ENCODE measurements at regions not wholly inside any gene's neighbourhood (a gene's known extent, or its start where the extent isn't known, plus 50 kb on each side); places are given as distances from the start of the nearest gene placed in this dataset.

- H3K4me3 ChIP-seq, result no peak overlapping the region
- H3K27me3 ChIP-seq (replicated peaks), result no peaks in the 10 kb centered on the region
- no peaks in the 10 kb centered on the region for H3K9me3 ChIP-seq (replicated peaks)
- peaks cover 13% of the 10 kb centered on the region for H3K36me3 ChIP-seq
- peaks cover 50% of the 10 kb centered on the region for H3K4me1 ChIP-seq (replicated peaks)
- H3K27ac ChIP-seq, result no peak overlapping the region
- DNase-seq (ENCODE audit: low read depth in 1 of 2, low spot score in 2 of 2), result no peak
These were observed 83.4 kb downstream of the NAV1 start for GRCh38 chr1:201622353-201622752.

GRCh38 chr1:201622824-201623223 is 83.9 kb downstream of the NAV1 start:
- H3K27me3 ChIP-seq (replicated peaks), result no peaks in the 10 kb centered on the region
- no peaks in the 10 kb centered on the region for H3K9me3 ChIP-seq (replicated peaks)

DNA sequence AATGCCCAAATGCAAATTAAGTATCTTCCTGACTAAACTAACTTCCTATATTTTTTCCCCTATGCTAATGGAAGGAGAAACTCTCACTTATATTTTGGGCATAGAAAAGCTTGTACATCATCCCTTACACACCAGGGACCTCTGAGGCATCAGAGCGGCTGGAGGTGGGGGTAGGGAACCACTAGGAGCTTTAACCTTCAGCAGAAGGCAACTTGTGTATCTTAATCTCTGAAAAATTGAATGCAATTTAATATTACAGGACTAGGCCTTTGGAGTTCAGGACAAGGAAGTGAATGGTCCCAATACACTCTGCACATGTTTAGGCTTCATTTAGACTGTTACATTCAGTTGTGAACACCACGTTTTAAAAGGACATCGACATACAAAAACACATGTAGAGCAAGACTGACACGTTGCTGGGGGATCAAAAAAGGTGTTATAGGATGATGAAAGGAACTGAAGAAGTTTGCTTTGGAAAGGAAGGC is 85.9 kb downstream of the NAV1 start:
- no peaks in the 10 kb centered on the region for H3K27me3 ChIP-seq (replicated peaks)
- H3K9me3 ChIP-seq (replicated peaks), result no peaks in the 10 kb centered on the region
- H3K27ac ChIP-seq, result peak overlapping the region; percentile 25; the same call in 1 of the 2 replicates
- peaks cover 32% of the 10 kb centered on the region for H3K4me1 ChIP-seq (replicated peaks)
- H3K4me3 ChIP-seq, result no peak overlapping the region
- peaks cover 13% of the 10 kb centered on the region for H3K36me3 ChIP-seq
- no peak for DNase-seq (ENCODE audit: low read depth in 1 of 2, low spot score in 2 of 2)

More at GRCh38 chr1:201622824-201623223, 83.9 kb downstream of the NAV1 start:
- Histone ChIP-seq H3K4me3 (no peak overlapping the region), H3K36me3 (peaks cover 13% of the 10 kb centered on the region), H3K4me1 (replicated peaks) (peaks cover 50% of the 10 kb centered on the region), H3K27ac (no peak overlapping the region)
- no peak for DNase-seq (ENCODE audit: low read depth in 1 of 2, low spot score in 2 of 2)

- no peak overlapping the region for H3K4me3 ChIP-seq
- peak in 1 of 2 experiments; percentile 70 for DNase-seq (ENCODE audit: low read depth in 1 of 2, low spot score in 2 of 2)
- peaks cover 29% of the 10 kb centered on the region for H3K4me1 ChIP-seq (replicated peaks)
- H3K9me3 ChIP-seq (replicated peaks), result no peaks in the 10 kb centered on the region
- H3K36me3 ChIP-seq, result peaks cover 13% of the 10 kb centered on the region
- H3K27ac ChIP-seq, result peak overlapping the region; percentile 25; the same call in 1 of the 2 replicates
- no peaks in the 10 kb centered on the region for H3K27me3 ChIP-seq (replicated peaks)
These were observed 86.4 kb downstream of the NAV1 start for GRCh38 chr1:201625226-201625761.

DNA sequence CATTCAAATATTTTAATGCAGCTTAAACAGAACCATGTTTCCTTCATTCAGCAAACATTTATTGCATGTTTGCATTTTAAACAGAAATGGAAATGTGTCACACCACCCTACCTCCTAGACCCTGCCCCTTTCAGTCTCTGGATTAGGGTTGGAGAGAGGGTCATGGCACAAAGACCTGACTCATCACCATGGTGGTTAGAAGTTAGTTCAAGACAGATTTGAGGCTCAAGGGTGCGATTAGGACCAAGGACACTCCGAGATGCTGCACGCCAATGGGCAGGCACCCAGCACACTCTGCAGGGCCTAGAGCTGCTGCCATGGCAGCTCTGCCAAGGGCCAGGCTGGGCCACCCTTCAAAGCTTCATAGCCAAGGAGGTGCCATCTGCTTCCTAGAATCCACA is 86.9 kb downstream of the NAV1 start:
- peak overlapping the region; percentile 25; the same call in 1 of the 2 replicates for H3K27ac ChIP-seq
- no peaks in the 10 kb centered on the region for H3K9me3 ChIP-seq (replicated peaks)
- DNase-seq (ENCODE audit: low read depth in 1 of 2, low spot score in 2 of 2), result no peak
- no peaks in the 10 kb centered on the region for H3K27me3 ChIP-seq (replicated peaks)
- peaks cover 17% of the 10 kb centered on the region for H3K36me3 ChIP-seq
- H3K4me3 ChIP-seq, result no peak overlapping the region
- peaks cover 29% of the 10 kb centered on the region for H3K4me1 ChIP-seq (replicated peaks)

GRCh38 chr1:201626629-201627275 is 87.8 kb downstream of the NAV1 start:
- no peak overlapping the region for H3K4me3 ChIP-seq
- no peak for DNase-seq (ENCODE audit: low read depth in 1 of 2, low spot score in 2 of 2)
- H3K27ac ChIP-seq, result no peak overlapping the region
- no peaks in the 10 kb centered on the region for H3K9me3 ChIP-seq (replicated peaks)
- no peaks in the 10 kb centered on the region for H3K27me3 ChIP-seq (replicated peaks)
- peaks cover 28% of the 10 kb centered on the region for H3K4me1 ChIP-seq (replicated peaks)
- H3K36me3 ChIP-seq, result peaks cover 17% of the 10 kb centered on the region

DNA sequence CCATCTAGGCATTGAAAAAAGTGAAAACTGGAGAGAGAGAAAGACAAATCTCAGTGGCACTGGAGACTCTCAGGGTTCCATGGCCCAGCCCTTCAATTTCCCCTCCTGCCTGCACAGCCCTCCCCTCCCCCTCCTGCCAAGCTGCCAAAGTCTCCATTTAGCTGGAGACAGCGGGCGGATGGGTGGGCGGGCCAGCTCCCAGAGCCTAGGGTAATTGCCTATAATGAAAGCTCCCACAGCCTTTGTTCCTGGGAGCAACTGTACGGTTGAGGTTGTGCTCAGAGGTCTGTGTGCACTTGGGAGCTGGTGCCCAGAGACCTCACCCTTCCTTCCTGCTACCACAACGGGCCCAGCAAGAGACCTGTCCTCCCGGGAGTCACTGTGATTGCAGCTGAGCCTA is 89.6 kb downstream of the NAV1 start:
- Histone ChIP-seq H3K27ac (no peak overlapping the region), H3K4me1 (replicated peaks) (peaks cover 28% of the 10 kb centered on the region), H3K4me3 (no peak overlapping the region), H3K9me3 (replicated peaks) (no peaks in the 10 kb centered on the region), H3K36me3 (peaks cover 17% of the 10 kb centered on the region), H3K27me3 (replicated peaks) (no peaks in the 10 kb centered on the region)
- no peak for DNase-seq (ENCODE audit: low read depth in 1 of 2, low spot score in 2 of 2)

- Histone ChIP-seq H3K9me3 (replicated peaks) (no peaks in the 10 kb centered on the region), H3K36me3 (peaks cover 9% of the 10 kb centered on the region), H3K27me3 (replicated peaks) (no peaks in the 10 kb centered on the region), H3K4me3 (no peak overlapping the region), H3K4me1 (replicated peaks) (peaks cover 26% of the 10 kb centered on the region), H3K27ac (no peak overlapping the region)
- DNase-seq (ENCODE audit: low read depth in 1 of 2, low spot score in 2 of 2), result no peak
These were observed 91.7 kb downstream of the NAV1 start for GRCh38 chr1:201630582-201630981.

DNA sequence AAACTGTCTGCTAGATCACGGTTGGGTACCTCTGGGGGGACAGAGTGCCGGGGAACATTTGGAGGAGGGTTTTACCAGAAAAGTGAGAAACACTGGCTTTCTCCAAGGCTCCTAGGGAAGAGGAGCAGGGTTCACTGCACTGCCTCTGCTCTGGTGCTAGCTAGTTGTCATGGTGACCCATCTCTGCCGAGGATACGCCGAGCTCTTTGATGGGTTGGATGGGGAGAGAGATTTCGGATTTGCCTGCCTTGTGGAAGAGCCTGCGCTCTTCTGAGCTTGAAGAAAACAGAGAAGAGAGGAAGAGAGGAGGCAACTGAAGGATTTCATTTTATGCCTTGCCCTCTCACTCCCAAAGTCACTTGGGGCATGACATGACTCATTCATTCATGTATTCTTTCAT is 92.1 kb downstream of the NAV1 start:
- H3K4me3 ChIP-seq, result no peak overlapping the region
- no peak for DNase-seq (ENCODE audit: low read depth in 1 of 2, low spot score in 2 of 2)
- H3K36me3 ChIP-seq, result peaks cover 9% of the 10 kb centered on the region
- H3K4me1 ChIP-seq (replicated peaks), result peaks cover 26% of the 10 kb centered on the region
- H3K27me3 ChIP-seq (replicated peaks), result no peaks in the 10 kb centered on the region
- H3K27ac ChIP-seq, result no peak overlapping the region
- H3K9me3 ChIP-seq (replicated peaks), result no peaks in the 10 kb centered on the region

GRCh38 chr1:201632364-201632952 is 93.5 kb downstream of the NAV1 start:
- Histone ChIP-seq H3K4me1 (replicated peaks) (peaks cover 29% of the 10 kb centered on the region), H3K9me3 (replicated peaks) (no peaks in the 10 kb centered on the region), H3K36me3 (peaks cover 4% of the 10 kb centered on the region), H3K27ac (no peak overlapping the region), H3K27me3 (replicated peaks) (no peaks in the 10 kb centered on the region), H3K4me3 (no peak overlapping the region)
- no peak for DNase-seq (ENCODE audit: low read depth in 1 of 2, low spot score in 2 of 2)

- Histone ChIP-seq H3K27me3 (replicated peaks) (no peaks in the 10 kb centered on the region), H3K36me3 (peaks cover 4% of the 10 kb centered on the region), H3K9me3 (replicated peaks) (no peaks in the 10 kb centered on the region), H3K4me3 (no peak overlapping the region), H3K4me1 (replicated peaks) (peaks cover 29% of the 10 kb centered on the region), H3K27ac (no peak overlapping the region)
- no peak for DNase-seq (ENCODE audit: low read depth in 1 of 2, low spot score in 2 of 2)
These were observed 94.4 kb downstream of the NAV1 start for GRCh38 chr1:201633297-201633696.

- Histone ChIP-seq H3K9me3 (replicated peaks) (no peaks in the 10 kb centered on the region), H3K4me3 (no peak overlapping the region), H3K36me3 (peaks cover 4% of the 10 kb centered on the region), H3K27ac (no peak overlapping the region), H3K4me1 (replicated peaks) (peaks cover 29% of the 10 kb centered on the region), H3K27me3 (replicated peaks) (no peaks in the 10 kb centered on the region)
- no peak for DNase-seq (ENCODE audit: low read depth in 1 of 2, low spot score in 2 of 2)
These were observed 94.9 kb downstream of the NAV1 start for GRCh38 chr1:201633811-201634210.

- Histone ChIP-seq H3K36me3 (peaks cover 4% of the 10 kb centered on the region), H3K4me3 (no peak overlapping the region), H3K27ac (no peak overlapping the region), H3K9me3 (replicated peaks) (no peaks in the 10 kb centered on the region), H3K4me1 (replicated peaks) (peaks cover 29% of the 10 kb centered on the region), H3K27me3 (replicated peaks) (no peaks in the 10 kb centered on the region)
- DNase-seq (ENCODE audit: low read depth in 1 of 2, low spot score in 2 of 2), result no peak
These were observed 95.3 kb downstream of the NAV1 start for GRCh38 chr1:201634261-201634660.

DNA sequence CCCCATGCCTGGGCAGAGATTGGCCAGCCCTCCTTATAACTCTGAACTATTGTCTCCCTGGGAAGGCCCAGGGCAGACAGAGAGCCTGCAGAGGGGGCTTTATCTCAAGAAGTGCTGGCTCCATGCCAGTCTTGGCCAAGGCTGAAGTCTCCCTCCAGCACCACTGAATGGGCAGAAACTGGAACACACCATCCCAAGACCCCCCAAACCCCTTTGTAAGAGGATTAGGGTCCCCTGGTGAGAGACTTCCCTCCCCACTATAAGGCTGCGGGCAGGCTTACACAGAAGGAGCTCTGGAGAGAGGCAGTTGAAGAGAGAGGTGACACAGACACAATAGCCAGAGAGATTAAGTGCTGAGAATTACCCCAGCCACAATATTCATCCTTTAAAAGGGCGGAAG is 97.2 kb downstream of the NAV1 start:
- no peak for DNase-seq (ENCODE audit: low read depth in 1 of 2, low spot score in 2 of 2)
- Histone ChIP-seq H3K27me3 (replicated peaks) (no peaks in the 10 kb centered on the region), H3K9me3 (replicated peaks) (no peaks in the 10 kb centered on the region), H3K36me3 (no peaks in the 10 kb centered on the region), H3K27ac (no peak overlapping the region; the same call in 1 of the 2 replicates), H3K4me1 (replicated peaks) (peaks cover 21% of the 10 kb centered on the region), H3K4me3 (no peak overlapping the region)

Measured in SJSA1 (cell line).